ENCODE measurements at regions not wholly inside any gene's neighbourhood (a gene's known extent, or its start where the extent isn't known, plus 50 kb on each side); places are given as distances from the start of the nearest gene placed in this dataset.

GRCh38 chr2:104787298-104788065 is 66.4 kb upstream of the POU3F3 start:
- DNase-seq = no peak

GRCh38 chr2:104788742-104789455 is 65.0 kb upstream of the POU3F3 start:
- no peak for DNase-seq

- DNase-seq = no peak
Measured at GRCh38 chr2:104790100-104790811, 63.7 kb upstream of the POU3F3 start.

- no peak for DNase-seq
Measured at GRCh38 chr2:104790901-104791495, 62.9 kb upstream of the POU3F3 start.

GRCh38 chr2:104793966-104794365 is 59.9 kb upstream of the POU3F3 start:
- DNase-seq = no peak

- no peak for DNase-seq
Measured at GRCh38 chr2:104794441-104794840, 59.5 kb upstream of the POU3F3 start.
